GM21381 (cell line): ENCODE measurements at regions not wholly inside any gene's neighbourhood (a gene's known extent, or its start where the extent isn't known, plus 50 kb on each side); places are given as distances from the start of the nearest gene placed in this dataset.
A peak's percentile ranks its signal among the peaks of the same experiment; 100 is the strongest.

Source experiments
- ATAC-seq: cut with Tn5 transposase; IDR thresholded peaks from one replicate; pipeline ENCODE4 v1.9.1; 2021; ENCODE audit warnings: mild to moderate bottlenecking, moderate library complexity; ENCODE audit not compliant: unreplicated experiment

GRCh38 chr6:145483191-145483996, 251.9 kb downstream of the EPM2A start:
- no peak for ATAC-seq

GRCh38 chr6:145485288-145485687, 250.0 kb downstream of the EPM2A start:
- ATAC-seq = no peak

GRCh38 chr6:145486306-145486705, 249.0 kb downstream of the EPM2A start:
- ATAC-seq = no peak

- no peak for ATAC-seq
These were observed 245.7 kb downstream of the EPM2A start for GRCh38 chr6:145489583-145489982.

- ATAC-seq = no peak
These were observed 245.3 kb downstream of the EPM2A start for GRCh38 chr6:145490068-145490467.

- no peak for ATAC-seq
These were observed 244.2 kb downstream of the EPM2A start for GRCh38 chr6:145491126-145491525.

GRCh38 chr6:145497006-145497405, 238.3 kb downstream of the EPM2A start:
- no peak for ATAC-seq

- ATAC-seq = peak; percentile 64
These were observed 236.9 kb downstream of the EPM2A start for GRCh38 chr6:145498425-145498824.

- no peak for ATAC-seq
These were observed 232.9 kb downstream of the EPM2A start for GRCh38 chr6:145502416-145502815.

- no peak for ATAC-seq
These were observed 229.2 kb downstream of the EPM2A start for GRCh38 chr6:145506136-145506535.

- ATAC-seq = no peak
These were observed 228.8 kb downstream of the EPM2A start for GRCh38 chr6:145506565-145506964.

GRCh38 chr6:145507239-145507638, 228.1 kb downstream of the EPM2A start:
- no peak for ATAC-seq

GRCh38 chr6:145508107-145508506, 227.2 kb downstream of the EPM2A start:
- no peak for ATAC-seq

GRCh38 chr6:145517492-145517891, 217.8 kb downstream of the EPM2A start:
- ATAC-seq = no peak

GRCh38 chr6:145525038-145525437, 210.3 kb downstream of the EPM2A start:
- no peak for ATAC-seq

GRCh38 chr6:145529582-145529981, 205.7 kb downstream of the EPM2A start:
- no peak for ATAC-seq

- no peak for ATAC-seq
These were observed 204.9 kb downstream of the EPM2A start for GRCh38 chr6:145530454-145530853.

- no peak for ATAC-seq
These were observed 204.3 kb downstream of the EPM2A start for GRCh38 chr6:145531032-145531431.

- no peak for ATAC-seq
These were observed 203.5 kb downstream of the EPM2A start for GRCh38 chr6:145531822-145532221.

GRCh38 chr6:145532361-145532760, 203.0 kb downstream of the EPM2A start:
- no peak for ATAC-seq

GRCh38 chr6:145534989-145535388, 200.3 kb downstream of the EPM2A start:
- no peak for ATAC-seq

GRCh38 chr6:145538989-145539388, 196.3 kb downstream of the EPM2A start:
- no peak for ATAC-seq

GRCh38 chr6:145539831-145540230, 195.5 kb downstream of the EPM2A start:
- ATAC-seq = no peak
